ENCODE measurements at regions not wholly inside any gene's neighbourhood (a gene's known extent, or its start where the extent isn't known, plus 50 kb on each side); places are given as distances from the start of the nearest gene placed in this dataset.

DNA sequence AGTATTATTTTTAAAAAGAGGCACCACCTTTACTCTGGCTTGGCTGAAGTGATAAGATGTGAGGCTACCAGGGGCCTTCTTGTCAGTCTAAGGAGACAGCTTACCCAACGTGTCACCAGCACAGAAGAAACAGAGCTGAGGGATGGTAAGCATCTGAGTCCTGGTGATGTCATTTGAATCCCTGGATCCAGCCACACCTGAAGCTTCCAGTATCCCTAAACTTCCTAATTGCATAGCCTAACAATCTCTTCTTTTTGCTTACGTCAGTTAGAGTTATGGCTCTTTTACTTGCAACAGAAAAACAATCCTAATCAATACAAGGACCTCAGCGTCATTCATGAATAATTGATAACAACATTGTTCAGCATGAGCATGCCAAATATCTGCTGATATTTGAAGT, 436.6 kb downstream of the SHISA9 start:
- TF ChIP-seq ZNF324 (tag by site-specific recombination; IDR thresholded peaks at IDR 0.05) = no peak
- no peak for TF ChIP-seq KLF10 (tag by site-specific recombination; IDR thresholded peaks at IDR 0.05)
- TF ChIP-seq, protein P1, sequence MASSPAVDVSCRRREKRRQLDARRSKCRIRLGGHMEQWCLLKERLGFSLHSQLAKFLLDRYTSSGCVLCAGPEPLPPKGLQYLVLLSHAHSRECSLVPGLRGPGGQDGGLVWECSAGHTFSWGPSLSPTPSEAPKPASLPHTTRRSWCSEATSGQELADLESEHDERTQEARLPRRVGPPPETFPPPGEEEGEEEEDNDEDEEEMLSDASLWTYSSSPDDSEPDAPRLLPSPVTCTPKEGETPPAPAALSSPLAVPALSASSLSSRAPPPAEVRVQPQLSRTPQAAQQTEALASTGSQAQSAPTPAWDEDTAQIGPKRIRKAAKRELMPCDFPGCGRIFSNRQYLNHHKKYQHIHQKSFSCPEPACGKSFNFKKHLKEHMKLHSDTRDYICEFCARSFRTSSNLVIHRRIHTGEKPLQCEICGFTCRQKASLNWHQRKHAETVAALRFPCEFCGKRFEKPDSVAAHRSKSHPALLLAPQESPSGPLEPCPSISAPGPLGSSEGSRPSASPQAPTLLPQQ (tag by site-specific recombination; IDR thresholded peaks at IDR 0.05) = no peak
- TF ChIP-seq ZNF791 (tag by site-specific recombination; IDR thresholded peaks at IDR 0.05) = no peak
- TF ChIP-seq CTCF (tag by site-specific recombination; IDR thresholded peaks at IDR 0.05) = no peak
- no peak for TF ChIP-seq TCF7L2 (IDR thresholded peaks at IDR 0.05; ENCODE audit: borderline replicate concordance, low read depth, low read length)
- TF ChIP-seq PBX3 (CRISPR knock-in tag; IDR thresholded peaks at IDR 0.05) = no peak
- no peak for TF ChIP-seq ZNF292 (tag by site-specific recombination; IDR thresholded peaks at IDR 0.05; ENCODE audit: borderline replicate concordance, low read depth)
- TF ChIP-seq ZBTB26 (tag by site-specific recombination; optimal IDR thresholded peaks at IDR 0.05) = no peak
- no peak for TF ChIP-seq ZNF792 (tag by site-specific recombination; IDR thresholded peaks at IDR 0.05)
- TF ChIP-seq GLIS1 (tag by site-specific recombination; IDR thresholded peaks at IDR 0.05) = no peak
- no peak for TF ChIP-seq ZNF157 (tag by site-specific recombination; IDR thresholded peaks at IDR 0.05)
